B cell (primary cell): ENCODE measurements at regions not wholly inside any gene's neighbourhood (a gene's known extent, or its start where the extent isn't known, plus 50 kb on each side); places are given as distances from the start of the nearest gene placed in this dataset.

Experiments used
- CTCF ChIP-seq: fragments of 200-600 bp; IDR thresholded peaks from one replicate; pipeline ENCODE4 v1.8.0; 2022; ENCODE audit warnings: antibody characterized with exemption, mild to moderate bottlenecking
- EZH2 ChIP-seq: IDR thresholded peaks from 2 replicates; pipeline ENCODE4 v1.6.1; 2012; ENCODE audit warnings: borderline replicate concordance, low read depth, mild to moderate bottlenecking, moderate library complexity, low read length; ENCODE audit not compliant: insufficient read depth, poor library complexity, severe bottlenecking

- TF ChIP-seq CTCF, result no peak
- no peak for TF ChIP-seq EZH2
Measured at GRCh38 chr18:78764544-78764943, 215.1 kb upstream of the SALL3 start.
